NT2/D1 (cell line): ENCODE measurements at regions not wholly inside any gene's neighbourhood (a gene's known extent, or its start where the extent isn't known, plus 50 kb on each side); places are given as distances from the start of the nearest gene placed in this dataset.

Source experiments
- DNase-seq: peaks from one replicate; pipeline ENCODE4 v3.0.0-alpha.2; 2011; ENCODE audit warnings: low read depth, low spot score
- H3K27me3 ChIP-seq: 2 replicates; pipeline ENCODE4 v1.6.0; 2011; ENCODE audit warnings: mild to moderate bottlenecking; ENCODE audit not compliant: insufficient read length, insufficient read depth
- H3K36me3 ChIP-seq: 2 replicates; pipeline ENCODE4 v1.6.1; 2011; ENCODE audit warnings: mild to moderate bottlenecking, low read length, mixed read lengths; ENCODE audit not compliant: insufficient read depth, insufficient read length
- H3K4me1 ChIP-seq: 2 replicates; pipeline ENCODE4 v1.5.1; 2011; ENCODE audit not compliant: insufficient read depth, insufficient read length
- H3K4me3 ChIP-seq: 2 replicates; pipeline ENCODE4 v1.5.1; 2011; ENCODE audit warnings: low read depth; ENCODE audit not compliant: insufficient read length
- H3K9ac ChIP-seq: 2 replicates; pipeline ENCODE4 v1.6.0; 2011; ENCODE audit warnings: low read depth; ENCODE audit not compliant: insufficient read length
- H3K9me3 ChIP-seq: 2 replicates; pipeline ENCODE4 v1.5.1; 2011; ENCODE audit warnings: mild to moderate bottlenecking, low read length; ENCODE audit not compliant: insufficient read depth
- SUZ12 ChIP-seq: IDR thresholded peaks from 2 replicates; pipeline ENCODE4 v1.6.1; 2011; ENCODE audit not compliant: insufficient read length, insufficient read depth; ENCODE audit errors: extremely low read depth
- YY1 ChIP-seq: IDR thresholded peaks from 2 replicates; pipeline ENCODE4 v1.6.1; 2011; ENCODE audit not compliant: insufficient read length, insufficient read depth
- ZNF274 ChIP-seq: IDR thresholded peaks from 2 replicates; pipeline ENCODE4 v1.6.1; 2011; ENCODE audit warnings: mild to moderate bottlenecking, low read depth, low read length

GRCh38 chr3:180401226-180401625, 200.7 kb upstream of the TTC14 start:
- no peaks in the 10 kb centered on the region for H3K36me3 ChIP-seq
- no peaks in the 10 kb centered on the region for H3K9me3 ChIP-seq
- H3K4me3 ChIP-seq: no peak overlapping the region
- no peak overlapping the region for H3K9ac ChIP-seq
- H3K4me1 ChIP-seq: no peaks in the 10 kb centered on the region
- no peak for TF ChIP-seq ZNF274
- no peak for TF ChIP-seq YY1
- TF ChIP-seq SUZ12: no peak
- H3K27me3 ChIP-seq: no peaks in the 10 kb centered on the region
- DNase-seq: no peak

GRCh38 chr3:180402471-180403073, 199.4 kb upstream of the TTC14 start:
- no peaks in the 10 kb centered on the region for H3K9me3 ChIP-seq
- DNase-seq: no peak
- no peak overlapping the region for H3K9ac ChIP-seq
- H3K27me3 ChIP-seq: no peaks in the 10 kb centered on the region
- TF ChIP-seq SUZ12 (no peak), YY1 (no peak), ZNF274 (no peak)
- no peak overlapping the region for H3K4me3 ChIP-seq
- no peaks in the 10 kb centered on the region for H3K4me1 ChIP-seq
- H3K36me3 ChIP-seq: no peaks in the 10 kb centered on the region

GRCh38 chr3:180403156-180403555, 198.8 kb upstream of the TTC14 start:
- Histone ChIP-seq H3K36me3 (no peaks in the 10 kb centered on the region), H3K4me1 (no peaks in the 10 kb centered on the region), H3K9ac (no peak overlapping the region), H3K4me3 (no peak overlapping the region), H3K27me3 (no peaks in the 10 kb centered on the region), H3K9me3 (no peaks in the 10 kb centered on the region)
- TF ChIP-seq YY1 (no peak), ZNF274 (no peak), SUZ12 (no peak)
- no peak for DNase-seq

- no peaks in the 10 kb centered on the region for H3K4me1 ChIP-seq
- no peaks in the 10 kb centered on the region for H3K9me3 ChIP-seq
- TF ChIP-seq ZNF274: no peak
- no peak for TF ChIP-seq SUZ12
- no peak for TF ChIP-seq YY1
- no peak for DNase-seq
- H3K36me3 ChIP-seq: no peaks in the 10 kb centered on the region
- H3K4me3 ChIP-seq: no peak overlapping the region
- H3K9ac ChIP-seq: no peak overlapping the region
- no peaks in the 10 kb centered on the region for H3K27me3 ChIP-seq
Measured at GRCh38 chr3:180408654-180409053, 193.3 kb upstream of the TTC14 start.

GRCh38 chr3:180409170-180409569, 192.8 kb upstream of the TTC14 start:
- DNase-seq: no peak
- no peak overlapping the region for H3K4me3 ChIP-seq

DNA sequence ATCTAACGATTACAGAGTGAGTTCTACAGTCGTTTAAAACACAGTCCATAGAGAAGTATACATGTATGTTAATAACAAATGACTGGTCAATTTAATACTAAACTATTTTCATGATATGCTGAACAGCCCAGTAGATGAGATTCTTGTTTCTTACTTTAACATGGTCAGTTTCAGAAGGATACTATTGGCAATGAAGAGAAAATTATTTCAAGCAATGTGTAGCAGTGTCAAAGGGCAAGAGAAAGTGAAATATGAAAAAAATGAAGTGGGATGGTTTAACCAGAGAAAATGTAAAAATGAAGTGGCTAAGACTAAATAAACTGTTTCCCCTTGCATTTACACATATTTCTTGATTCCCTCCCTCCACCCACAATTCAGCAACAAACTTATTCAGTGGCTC, 192.1 kb upstream of the TTC14 start:
- no peaks in the 10 kb centered on the region for H3K36me3 ChIP-seq
- DNase-seq: no peak
- H3K27me3 ChIP-seq: no peaks in the 10 kb centered on the region
- H3K9me3 ChIP-seq: no peaks in the 10 kb centered on the region
- no peak overlapping the region for H3K4me3 ChIP-seq
- H3K9ac ChIP-seq: no peak overlapping the region
- H3K4me1 ChIP-seq: no peaks in the 10 kb centered on the region
- TF ChIP-seq YY1 (no peak), SUZ12 (no peak), ZNF274 (no peak)

More at GRCh38 chr3:180409170-180409569, 192.8 kb upstream of the TTC14 start:
- Histone ChIP-seq H3K9me3 (no peaks in the 10 kb centered on the region), H3K9ac (no peak overlapping the region), H3K27me3 (no peaks in the 10 kb centered on the region), H3K36me3 (no peaks in the 10 kb centered on the region), H3K4me1 (no peaks in the 10 kb centered on the region)
- no peak for TF ChIP-seq YY1
- no peak for TF ChIP-seq SUZ12

DNA sequence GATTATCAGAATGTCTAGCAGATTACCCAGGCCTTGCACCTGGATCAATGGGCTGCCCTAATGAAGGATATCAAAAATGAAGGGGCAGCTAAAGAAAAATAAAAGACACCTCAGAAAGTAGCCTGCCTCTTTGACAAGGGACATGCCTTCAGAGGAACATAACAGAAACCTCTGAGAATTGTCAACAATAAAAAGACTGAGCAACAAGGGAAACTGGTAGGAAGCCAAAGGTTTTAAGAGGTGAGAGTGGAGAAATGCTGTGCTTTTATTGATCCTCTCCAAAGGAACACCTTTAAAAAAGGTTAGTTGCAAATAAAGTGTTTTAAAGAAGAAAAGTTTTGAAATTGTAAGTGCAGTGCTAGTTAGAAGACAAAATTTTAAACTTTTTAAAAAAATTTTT, 187.8 kb upstream of the TTC14 start:
- no peak for TF ChIP-seq YY1
- no peak for TF ChIP-seq ZNF274
- no peak for TF ChIP-seq SUZ12
- Histone ChIP-seq H3K4me3 (no peak overlapping the region), H3K4me1 (no peaks in the 10 kb centered on the region), H3K9me3 (no peaks in the 10 kb centered on the region), H3K27me3 (no peaks in the 10 kb centered on the region), H3K36me3 (no peaks in the 10 kb centered on the region), H3K9ac (no peak overlapping the region)
- no peak for DNase-seq
